ENCODE measurements at regions not wholly inside any gene's neighbourhood (a gene's known extent, or its start where the extent isn't known, plus 50 kb on each side); places are given as distances from the start of the nearest gene placed in this dataset.

DNA sequence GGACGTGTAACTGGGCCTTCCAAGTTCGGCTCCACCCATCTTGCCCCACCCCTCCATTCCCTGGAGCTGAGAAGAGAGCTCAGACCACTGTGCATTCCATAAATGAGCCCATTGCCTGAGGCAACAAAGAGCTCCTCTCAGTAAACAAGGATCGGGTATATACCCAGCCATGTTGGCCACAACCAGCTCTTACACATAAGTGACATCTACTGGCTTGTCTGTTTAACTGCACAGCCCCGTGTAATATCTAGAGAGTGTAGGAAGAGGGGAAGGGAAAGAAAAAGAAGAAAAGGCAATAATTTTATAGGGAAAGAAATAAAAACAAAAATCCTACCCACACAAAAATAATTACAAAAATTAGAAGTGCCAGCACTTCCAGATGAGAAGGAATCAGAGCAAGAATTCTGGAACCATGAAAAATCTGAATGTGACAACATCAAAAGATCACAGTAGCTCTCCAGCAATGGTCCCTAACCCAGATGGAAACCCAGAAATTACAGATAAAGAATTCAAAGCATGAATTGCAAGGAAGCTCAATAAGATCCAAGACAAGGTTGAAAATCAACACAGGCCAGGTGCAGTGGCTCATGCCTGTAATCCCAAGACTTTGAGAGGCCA lies 308.1 kb downstream of the RPAP3 start:
- no peak overlapping the region for H3K27ac ChIP-seq (ENCODE audit: low read depth, low read length)

DNA sequence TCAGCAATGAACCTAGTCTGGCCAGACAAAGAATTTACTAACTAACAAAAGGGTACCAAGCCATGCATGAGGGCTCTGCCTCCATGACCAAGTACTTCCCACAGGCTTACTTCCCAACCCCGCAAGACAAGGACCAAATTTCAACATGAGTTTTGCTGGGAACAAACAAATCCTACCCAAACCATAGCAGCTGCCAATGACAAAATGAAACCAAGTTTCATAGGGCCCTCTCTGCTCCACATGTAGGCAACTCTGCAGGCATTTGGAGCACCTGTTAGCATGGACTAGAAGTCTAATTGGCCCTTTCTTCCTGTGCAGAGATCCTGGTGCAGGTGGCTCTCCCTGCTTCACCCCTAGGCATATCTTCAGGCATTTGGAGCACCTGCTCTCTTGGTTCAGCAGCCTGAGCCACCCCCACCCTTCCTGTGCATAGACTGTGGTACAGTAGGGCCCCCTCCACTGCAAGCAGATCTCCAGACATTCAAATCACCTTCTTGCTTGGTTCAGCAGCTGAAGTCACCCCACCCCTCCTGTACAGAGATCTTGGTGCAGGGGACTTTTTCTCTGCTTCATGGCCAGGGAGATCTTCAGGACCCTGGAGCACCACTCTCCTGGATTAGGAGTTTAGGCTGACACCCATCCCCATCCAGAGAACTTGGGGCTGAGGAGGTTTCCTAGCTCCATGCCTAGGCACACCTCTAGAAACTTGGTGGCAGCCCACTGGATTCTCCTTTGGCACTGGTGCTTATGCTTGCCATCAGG lies 308.7 kb downstream of the RPAP3 start:
- Histone ChIP-seq H3K27ac (ENCODE audit: low read depth, low read length) (no peak overlapping the region), H2AFZ (ENCODE audit: low read length, unreplicated experiment) (no peak overlapping the region), H3K4me1 (ENCODE audit: control insufficient read depth, insufficient read depth, low read length, unreplicated experiment) (peaks cover 15% of the 10 kb centered on the region), H3K27me3 (ENCODE audit: insufficient read depth, low read length) (no peaks in the 10 kb centered on the region), H3K36me3 (ENCODE audit: insufficient read depth, low read length) (no peaks in the 10 kb centered on the region), H3K4me3 (ENCODE audit: low read depth, low read length) (no peak overlapping the region), H3K79me2 (ENCODE audit: control insufficient read depth, insufficient read depth, low read length, unreplicated experiment) (no peaks in the 10 kb centered on the region)

More for the DNA sequence above, 308.1 kb downstream of the RPAP3 start:
- Histone ChIP-seq H3K79me2 (ENCODE audit: control insufficient read depth, insufficient read depth, low read length, unreplicated experiment) (no peaks in the 10 kb centered on the region), H3K27me3 (ENCODE audit: insufficient read depth, low read length) (no peaks in the 10 kb centered on the region), H3K4me1 (ENCODE audit: control insufficient read depth, insufficient read depth, low read length, unreplicated experiment) (peaks cover 13% of the 10 kb centered on the region), H3K36me3 (ENCODE audit: insufficient read depth, low read length) (no peaks in the 10 kb centered on the region), H3K4me3 (ENCODE audit: low read depth, low read length) (no peak overlapping the region), H2AFZ (ENCODE audit: low read length, unreplicated experiment) (no peak overlapping the region)

DNA sequence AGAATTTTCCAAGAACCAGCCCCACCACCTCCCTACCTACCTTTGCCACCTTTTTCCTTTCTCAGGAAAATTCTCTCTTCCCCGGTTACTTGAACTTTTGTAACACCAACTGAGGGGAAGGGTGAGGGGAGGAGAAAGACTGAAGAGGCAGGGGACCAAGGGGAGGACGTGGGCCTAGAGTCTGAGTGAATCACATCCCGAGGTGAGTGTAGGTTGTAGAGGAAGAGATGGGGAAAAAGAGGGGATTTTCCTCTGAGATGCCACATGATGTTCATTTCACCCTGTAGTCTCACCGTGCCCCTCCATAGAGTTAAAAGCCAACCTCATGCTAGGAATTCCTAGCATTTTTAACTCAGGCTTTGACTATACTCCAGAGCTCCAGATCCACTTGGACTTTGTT lies 311.8 kb downstream of the RPAP3 start:
- no peaks in the 10 kb centered on the region for H3K27me3 ChIP-seq (ENCODE audit: insufficient read depth, low read length)
- no peak overlapping the region for H3K27ac ChIP-seq (ENCODE audit: low read depth, low read length)
- no peaks in the 10 kb centered on the region for H3K79me2 ChIP-seq (ENCODE audit: control insufficient read depth, insufficient read depth, low read length, unreplicated experiment)
- no peak overlapping the region for H2AFZ ChIP-seq (ENCODE audit: low read length, unreplicated experiment)
- H3K4me3 ChIP-seq (ENCODE audit: low read depth, low read length) = no peak overlapping the region
- H3K4me1 ChIP-seq (ENCODE audit: control insufficient read depth, insufficient read depth, low read length, unreplicated experiment) = peaks cover 15% of the 10 kb centered on the region
- no peaks in the 10 kb centered on the region for H3K36me3 ChIP-seq (ENCODE audit: insufficient read depth, low read length)

DNA sequence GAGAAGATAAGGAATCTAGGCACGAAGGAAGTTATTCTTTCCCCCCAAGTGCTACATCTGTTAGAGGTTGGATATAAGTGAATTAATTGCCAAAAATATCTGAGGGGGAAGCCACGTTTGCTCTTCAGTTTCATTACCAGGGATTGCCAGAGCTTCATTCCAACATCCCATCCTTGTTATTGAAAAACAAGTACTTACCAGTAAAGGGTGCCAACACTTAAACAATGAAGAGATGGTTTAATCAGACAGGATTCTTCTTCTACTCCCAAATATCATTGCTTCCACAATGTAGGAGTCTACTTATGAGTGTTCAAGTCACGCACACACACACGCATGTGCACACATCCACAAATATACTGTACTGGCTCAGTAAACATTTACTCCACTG lies 312.4 kb downstream of the RPAP3 start:
- Histone ChIP-seq H3K27ac (ENCODE audit: low read depth, low read length) (no peak overlapping the region), H3K27me3 (ENCODE audit: insufficient read depth, low read length) (no peaks in the 10 kb centered on the region), H3K79me2 (ENCODE audit: control insufficient read depth, insufficient read depth, low read length, unreplicated experiment) (no peaks in the 10 kb centered on the region), H2AFZ (ENCODE audit: low read length, unreplicated experiment) (peak overlapping the region; percentile 26), H3K4me1 (ENCODE audit: control insufficient read depth, insufficient read depth, low read length, unreplicated experiment) (peaks cover 15% of the 10 kb centered on the region), H3K36me3 (ENCODE audit: insufficient read depth, low read length) (no peaks in the 10 kb centered on the region), H3K4me3 (ENCODE audit: low read depth, low read length) (peak overlapping the region; percentile 0; the same call in 1 of the 2 replicates)

DNA sequence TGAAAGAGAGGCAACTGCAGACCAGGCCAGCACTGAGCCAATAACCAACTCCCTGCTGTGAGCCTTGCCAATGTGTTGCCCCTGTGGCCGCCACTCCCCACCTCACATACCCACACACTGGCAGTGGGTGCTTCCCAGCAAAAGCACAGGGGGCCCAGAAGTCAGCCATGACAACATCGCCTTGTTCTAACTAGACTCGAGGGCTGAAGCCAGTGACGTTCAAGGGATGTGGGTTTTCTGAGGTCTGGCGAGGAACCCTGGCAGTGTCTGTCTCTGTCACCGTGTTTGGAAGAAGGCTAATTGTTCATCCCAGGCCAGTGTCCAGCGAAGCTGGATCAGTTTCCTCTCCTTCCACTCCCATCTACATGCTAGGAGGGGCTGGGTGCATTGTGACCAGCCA lies 311.8 kb upstream of the AMIGO2 start:
- no peaks in the 10 kb centered on the region for H3K79me2 ChIP-seq (ENCODE audit: control insufficient read depth, insufficient read depth, low read length, unreplicated experiment)
- H3K27me3 ChIP-seq (ENCODE audit: insufficient read depth, low read length) = no peaks in the 10 kb centered on the region
- H2AFZ ChIP-seq (ENCODE audit: low read length, unreplicated experiment) = no peak overlapping the region
- no peak overlapping the region for H3K27ac ChIP-seq (ENCODE audit: low read depth, low read length)
- no peak overlapping the region for H3K4me3 ChIP-seq (ENCODE audit: low read depth, low read length)
- no peaks in the 10 kb centered on the region for H3K36me3 ChIP-seq (ENCODE audit: insufficient read depth, low read length)
- H3K4me1 ChIP-seq (ENCODE audit: control insufficient read depth, insufficient read depth, low read length, unreplicated experiment) = peaks cover 13% of the 10 kb centered on the region

DNA sequence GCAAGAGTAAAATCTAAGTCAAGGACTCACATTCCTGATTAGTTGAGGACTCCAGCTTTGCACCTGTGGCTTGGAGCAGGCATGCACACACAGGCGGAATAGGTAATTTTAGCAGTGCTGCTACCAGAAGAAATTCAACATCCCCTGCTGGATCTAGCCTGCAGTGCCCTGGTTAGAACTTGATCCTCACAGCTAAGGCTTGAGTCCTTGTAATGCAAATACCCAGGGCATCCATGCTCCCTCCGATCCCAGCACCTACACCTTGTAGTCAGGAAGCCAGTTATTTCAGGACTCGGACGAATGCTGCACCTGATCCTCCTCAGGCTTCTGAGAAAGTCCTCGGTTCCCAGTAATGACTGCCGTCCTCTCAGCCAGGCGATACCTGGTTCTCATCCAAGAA lies 309.0 kb upstream of the AMIGO2 start:
- no peaks in the 10 kb centered on the region for H3K27me3 ChIP-seq (ENCODE audit: insufficient read depth, low read length)
- H3K4me3 ChIP-seq (ENCODE audit: low read depth, low read length) = no peak overlapping the region
- no peaks in the 10 kb centered on the region for H3K79me2 ChIP-seq (ENCODE audit: control insufficient read depth, insufficient read depth, low read length, unreplicated experiment)
- no peaks in the 10 kb centered on the region for H3K36me3 ChIP-seq (ENCODE audit: insufficient read depth, low read length)
- no peak overlapping the region for H3K27ac ChIP-seq (ENCODE audit: low read depth, low read length)
- H2AFZ ChIP-seq (ENCODE audit: low read length, unreplicated experiment) = no peak overlapping the region
- H3K4me1 ChIP-seq (ENCODE audit: control insufficient read depth, insufficient read depth, low read length, unreplicated experiment) = peaks cover 12% of the 10 kb centered on the region

DNA sequence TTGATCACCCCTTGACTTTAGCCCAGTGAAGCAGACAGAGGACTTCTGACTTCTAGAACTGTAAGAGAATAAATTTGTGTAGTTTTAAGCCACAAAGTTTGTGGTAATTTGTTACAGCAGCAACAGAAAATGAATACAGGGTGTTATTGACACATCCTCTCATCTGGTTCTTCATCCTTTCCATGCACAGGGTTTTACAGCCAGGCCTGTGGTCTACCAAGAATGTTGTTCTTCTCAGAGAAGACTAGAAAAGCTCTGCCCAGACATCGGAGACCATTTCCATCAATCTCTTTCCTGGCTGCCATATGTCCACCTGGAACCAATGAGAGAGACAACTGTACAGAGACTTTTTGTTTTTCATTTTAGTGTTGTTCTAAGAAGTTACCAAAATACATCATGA lies 308.2 kb upstream of the AMIGO2 start:
- Histone ChIP-seq H3K27ac (ENCODE audit: low read depth, low read length) (no peak overlapping the region), H3K36me3 (ENCODE audit: insufficient read depth, low read length) (no peaks in the 10 kb centered on the region), H2AFZ (ENCODE audit: low read length, unreplicated experiment) (no peak overlapping the region), H3K4me1 (ENCODE audit: control insufficient read depth, insufficient read depth, low read length, unreplicated experiment) (peaks cover 12% of the 10 kb centered on the region), H3K79me2 (ENCODE audit: control insufficient read depth, insufficient read depth, low read length, unreplicated experiment) (no peaks in the 10 kb centered on the region), H3K27me3 (ENCODE audit: insufficient read depth, low read length) (no peaks in the 10 kb centered on the region), H3K4me3 (ENCODE audit: low read depth, low read length) (no peak overlapping the region)

DNA sequence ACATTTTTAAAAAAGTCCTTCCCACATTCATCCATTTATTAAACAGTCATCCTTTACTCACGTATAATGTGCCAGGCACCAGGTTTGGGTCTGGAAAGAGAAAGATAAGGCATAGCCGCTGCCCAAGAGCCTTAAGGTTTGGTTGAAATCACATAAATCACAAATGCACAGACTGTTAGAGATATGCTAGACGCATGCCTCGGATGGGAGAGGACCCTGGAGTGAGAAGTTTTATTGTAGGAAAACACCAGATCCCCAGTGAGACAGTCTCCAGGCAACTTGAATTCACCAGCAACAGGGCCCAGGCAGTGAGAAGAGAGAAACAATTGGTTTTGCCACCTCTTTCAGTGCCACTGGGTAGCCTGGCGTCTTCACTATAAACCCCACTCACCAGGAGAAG lies 305.9 kb upstream of the AMIGO2 start:
- Histone ChIP-seq H3K4me3 (ENCODE audit: low read depth, low read length) (no peak overlapping the region), H2AFZ (ENCODE audit: low read length, unreplicated experiment) (no peak overlapping the region), H3K4me1 (ENCODE audit: control insufficient read depth, insufficient read depth, low read length, unreplicated experiment) (peaks cover 8% of the 10 kb centered on the region), H3K27ac (ENCODE audit: low read depth, low read length) (no peak overlapping the region), H3K36me3 (ENCODE audit: insufficient read depth, low read length) (no peaks in the 10 kb centered on the region), H3K27me3 (ENCODE audit: insufficient read depth, low read length) (no peaks in the 10 kb centered on the region), H3K79me2 (ENCODE audit: control insufficient read depth, insufficient read depth, low read length, unreplicated experiment) (no peaks in the 10 kb centered on the region)

DNA sequence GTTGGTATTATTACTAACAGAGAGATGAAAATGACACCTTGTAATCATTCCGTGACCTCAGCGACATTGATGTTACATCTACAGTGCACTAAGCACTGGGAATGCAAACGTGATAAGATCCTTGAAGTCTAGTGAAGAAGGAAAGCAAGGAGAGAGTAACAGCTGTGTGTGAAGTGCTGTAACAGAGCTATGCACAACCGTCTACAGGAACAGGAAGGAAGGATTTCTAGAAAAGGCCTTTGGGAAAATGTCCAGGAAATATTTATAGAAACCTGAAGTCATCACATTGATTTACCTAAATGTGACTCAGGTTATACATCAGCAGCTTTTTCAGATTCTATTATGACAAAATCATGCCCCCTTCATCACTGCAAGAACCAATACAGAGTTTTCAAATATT lies 304.2 kb upstream of the AMIGO2 start:
- no peak overlapping the region for H3K27ac ChIP-seq (ENCODE audit: low read depth, low read length)
- peaks cover 11% of the 10 kb centered on the region for H3K4me1 ChIP-seq (ENCODE audit: control insufficient read depth, insufficient read depth, low read length, unreplicated experiment)
- no peaks in the 10 kb centered on the region for H3K27me3 ChIP-seq (ENCODE audit: insufficient read depth, low read length)
- H3K79me2 ChIP-seq (ENCODE audit: control insufficient read depth, insufficient read depth, low read length, unreplicated experiment) = no peaks in the 10 kb centered on the region
- H2AFZ ChIP-seq (ENCODE audit: low read length, unreplicated experiment) = no peak overlapping the region
- H3K4me3 ChIP-seq (ENCODE audit: low read depth, low read length) = no peak overlapping the region
- H3K36me3 ChIP-seq (ENCODE audit: insufficient read depth, low read length) = no peaks in the 10 kb centered on the region

DNA sequence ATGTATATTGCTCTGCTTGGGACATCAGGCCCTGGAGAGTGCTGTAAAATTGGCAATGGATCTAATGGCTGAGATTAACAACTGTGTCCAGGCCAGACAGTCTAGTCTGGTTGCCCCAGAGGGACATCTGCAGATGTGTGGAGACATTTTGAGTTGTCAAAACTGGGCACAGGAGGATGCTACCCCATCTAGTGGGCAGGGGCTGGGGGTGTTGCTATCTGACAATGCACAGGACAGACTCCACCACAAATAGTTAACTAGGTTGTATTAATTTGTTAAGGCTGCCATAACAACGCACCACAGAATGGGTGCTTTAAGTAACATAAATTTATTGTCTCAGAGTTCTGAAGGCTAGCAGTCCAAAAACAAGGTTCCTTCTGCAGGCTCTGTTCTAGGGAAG lies 302.5 kb upstream of the AMIGO2 start:
- peaks cover 25% of the 10 kb centered on the region for H3K4me1 ChIP-seq (ENCODE audit: control insufficient read depth, insufficient read depth, low read length, unreplicated experiment)
- no peak overlapping the region for H2AFZ ChIP-seq (ENCODE audit: low read length, unreplicated experiment)
- no peak overlapping the region for H3K27ac ChIP-seq (ENCODE audit: low read depth, low read length)
- H3K79me2 ChIP-seq (ENCODE audit: control insufficient read depth, insufficient read depth, low read length, unreplicated experiment) = no peaks in the 10 kb centered on the region
- H3K4me3 ChIP-seq (ENCODE audit: low read depth, low read length) = no peak overlapping the region
- H3K36me3 ChIP-seq (ENCODE audit: insufficient read depth, low read length) = no peaks in the 10 kb centered on the region
- no peaks in the 10 kb centered on the region for H3K27me3 ChIP-seq (ENCODE audit: insufficient read depth, low read length)

DNA sequence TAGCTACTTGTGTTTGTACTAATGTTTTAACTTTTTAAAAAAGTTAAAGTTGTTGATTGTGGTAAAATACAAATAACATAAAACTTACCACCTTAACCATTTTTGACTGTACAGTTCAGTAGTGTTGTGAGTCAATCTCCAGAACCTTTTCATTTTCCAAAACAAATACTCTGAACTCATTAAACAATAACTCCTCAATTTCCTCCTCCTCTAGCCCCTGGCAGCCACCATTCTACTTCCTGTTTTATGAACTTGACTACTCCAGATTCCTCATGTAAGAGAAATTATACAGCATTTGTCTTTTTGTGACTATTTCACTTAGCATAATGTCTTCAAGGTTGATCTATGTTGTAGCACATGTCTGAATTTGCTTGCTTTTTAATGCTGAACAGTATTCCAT lies 299.1 kb upstream of the AMIGO2 start:
- H3K4me3 ChIP-seq (ENCODE audit: low read depth, low read length) = no peak overlapping the region
- no peaks in the 10 kb centered on the region for H3K79me2 ChIP-seq (ENCODE audit: control insufficient read depth, insufficient read depth, low read length, unreplicated experiment)
- no peaks in the 10 kb centered on the region for H3K27me3 ChIP-seq (ENCODE audit: insufficient read depth, low read length)
- peak overlapping the region; percentile 95 for H3K27ac ChIP-seq (ENCODE audit: low read depth, low read length)
- H2AFZ ChIP-seq (ENCODE audit: low read length, unreplicated experiment) = peak overlapping the region; percentile 6
- H3K36me3 ChIP-seq (ENCODE audit: insufficient read depth, low read length) = no peaks in the 10 kb centered on the region
- peaks cover 24% of the 10 kb centered on the region for H3K4me1 ChIP-seq (ENCODE audit: control insufficient read depth, insufficient read depth, low read length, unreplicated experiment)
